Neuronal stem cell (in vitro differentiated cells): ENCODE measurements at regions not wholly inside any gene's neighbourhood (a gene's known extent, or its start where the extent isn't known, plus 50 kb on each side); places are given as distances from the start of the nearest gene placed in this dataset.

ENCODE experiments used
- DNase-seq: peaks from one replicate; pipeline ENCODE4 v3.0.0-alpha.2; 2013; ENCODE audit warnings: low spot score
- H2AFZ ChIP-seq: one replicate; pipeline ENCODE4 v1.6.1; 2013; ENCODE audit warnings: mild to moderate bottlenecking, low read length, inconsistent platforms
- H2AK5ac ChIP-seq: 2 replicates; pipeline ENCODE4 v1.6.1; 2013; ENCODE audit warnings: low read depth, mild to moderate bottlenecking, inconsistent platforms, low read length, moderate library complexity, mixed read lengths
- H2BK120ac ChIP-seq: 2 replicates; pipeline ENCODE4 v1.6.1; 2013; ENCODE audit warnings: low read depth, mild to moderate bottlenecking, inconsistent platforms, low read length, moderate library complexity, mixed read lengths
- H2BK12ac ChIP-seq: one replicate; pipeline ENCODE4 v1.6.1; 2013; ENCODE audit warnings: low read length, inconsistent platforms
- H2BK15ac ChIP-seq: 2 replicates; pipeline ENCODE4 v1.6.1; 2013; ENCODE audit warnings: mild to moderate bottlenecking, low read length, inconsistent platforms, mixed read lengths
- H2BK5ac ChIP-seq: one replicate; pipeline ENCODE4 v1.6.1; 2013; ENCODE audit warnings: inconsistent platforms, mild to moderate bottlenecking, low read length, moderate library complexity
- H3K14ac ChIP-seq: one replicate; pipeline ENCODE4 v1.6.1; 2013; ENCODE audit warnings: low read length, inconsistent platforms
- H3K18ac ChIP-seq: 2 replicates; pipeline ENCODE4 v1.6.1; 2013; ENCODE audit warnings: low read length, inconsistent platforms
- H3K23ac ChIP-seq: 2 replicates; pipeline ENCODE4 v1.6.1; 2013; ENCODE audit warnings: low read depth, mild to moderate bottlenecking, mixed read lengths, low read length, inconsistent platforms; ENCODE audit not compliant: poor library complexity
- H3K27ac ChIP-seq: replicated peaks from 3 replicates; pipeline ENCODE4 v1.5.1; 2013; ENCODE audit warnings: low read length, inconsistent platforms
- H3K27me3 ChIP-seq, 3 experiments: 2 replicates each; pipeline ENCODE4 v1.6.1; 2013; ENCODE audit warnings: low read length in 3 of 3, mild to moderate bottlenecking in 2 of 3, inconsistent platforms in 1 of 3, low read depth in 1 of 3, mixed read lengths in 1 of 3, moderate library complexity in 1 of 3; ENCODE audit not compliant: control insufficient read depth in 3 of 3, insufficient read depth in 3 of 3
- H3K36me3 ChIP-seq, 2 donors: replicated peaks in 1 of 2; 2 replicates each; pipeline ENCODE4 v1.6.1; 2013; ENCODE audit warnings: low read length in 2 of 2; ENCODE audit not compliant: control insufficient read depth in 2 of 2, insufficient read depth in 2 of 2
- H3K4ac ChIP-seq: 2 replicates; pipeline ENCODE4 v1.6.1; 2013; ENCODE audit warnings: inconsistent platforms, mild to moderate bottlenecking, low read length, moderate library complexity
- H3K4me1 ChIP-seq, 2 donors: 1 replicate in 1 of 2; 2 replicates in 1 of 2; pipeline ENCODE4 v1.6.1; 2013; ENCODE audit warnings: low read length in 2 of 2, low read depth in 1 of 2; ENCODE audit not compliant: control insufficient read depth in 2 of 2, insufficient read depth in 1 of 2
- H3K4me2 ChIP-seq: one replicate; pipeline ENCODE4 v1.6.1; 2013; ENCODE audit warnings: mild to moderate bottlenecking, low read length, inconsistent platforms; ENCODE audit not compliant: insufficient read depth, poor library complexity, severe bottlenecking
- H3K4me3 ChIP-seq, 2 donors: 2 replicates each; pipeline ENCODE4 v1.5.1; 2013; ENCODE audit warnings: low read length in 2 of 2, mild to moderate bottlenecking in 2 of 2, inconsistent platforms in 1 of 2, moderate library complexity in 1 of 2
- H3K79me1 ChIP-seq: one replicate; pipeline ENCODE4 v1.6.1; 2013; ENCODE audit warnings: low read depth, mild to moderate bottlenecking, inconsistent platforms, low read length, moderate library complexity
- H3K9ac ChIP-seq: one replicate; pipeline ENCODE4 v1.6.1; 2013; ENCODE audit warnings: mild to moderate bottlenecking, low read depth, low read length, inconsistent platforms; ENCODE audit not compliant: poor library complexity
- H3K9me3 ChIP-seq, 2 donors: replicated peaks in 1 of 2; 2 replicates each; pipeline versions ENCODE3 to v1.6.1; 2013; ENCODE audit warnings: low read length in 2 of 2, mild to moderate bottlenecking in 2 of 2, inconsistent platforms in 1 of 2, low read depth in 1 of 2, mixed read lengths in 1 of 2, moderate library complexity in 1 of 2; ENCODE audit not compliant: control insufficient read depth in 2 of 2, insufficient read depth in 1 of 2
- H4K8ac ChIP-seq: one replicate; pipeline ENCODE4 v1.6.1; 2013; ENCODE audit warnings: low read depth, mild to moderate bottlenecking, inconsistent platforms, low read length, moderate library complexity
- H4K91ac ChIP-seq: one replicate; pipeline ENCODE4 v1.6.1; 2013; ENCODE audit warnings: low read length, low read depth, mild to moderate bottlenecking, inconsistent platforms; ENCODE audit not compliant: poor library complexity
- WGBS, 2 donors: extraction: QIAGEN DNeasy Blood & Tissue Kit; methylation state at CpG; one replicate each; pipeline ENCODE4 v1.1.7; 2013; ENCODE audit warnings: missing lambda C conversion rate in 2 of 2, mixed read lengths in 1 of 2; ENCODE audit not compliant: insufficient read length in 2 of 2, insufficient replicate concordance in 1 of 2; ENCODE audit errors: extremely low coverage in 2 of 2; 5-methylcytosine and 5-hydroxymethylcytosine counted together

GRCh38 chr12:94805749-94806529 lies 155.6 kb upstream of the TMCC3 start:
- H3K4me3 ChIP-seq, result no peak overlapping the region
- H3K36me3 ChIP-seq, result no peaks in the 10 kb centered on the region
- no peak overlapping the region for H3K18ac ChIP-seq
- no peak overlapping the region for H3K4ac ChIP-seq
- H4K8ac ChIP-seq, result no peak overlapping the region
- H2AK5ac ChIP-seq, result no peak overlapping the region
- H2BK15ac ChIP-seq, result no peak overlapping the region
- no peak overlapping the region for H2BK12ac ChIP-seq
- no peaks in the 10 kb centered on the region for H3K79me1 ChIP-seq
- H3K27ac ChIP-seq, result no peak overlapping the region
- peaks cover 0 to 4% of the 10 kb centered on the region in 2 donors for H3K4me1 ChIP-seq
- no peak overlapping the region for H3K23ac ChIP-seq
- no peak overlapping the region for H3K4me2 ChIP-seq
- H3K27me3 ChIP-seq, result no peaks in the 10 kb centered on the region
- no peak overlapping the region for H2BK5ac ChIP-seq
- no peaks in the 10 kb centered on the region for H3K9me3 ChIP-seq
- H3K14ac ChIP-seq, result no peak overlapping the region
- no peak overlapping the region for H4K91ac ChIP-seq
- H2BK120ac ChIP-seq, result no peak overlapping the region
- no peak overlapping the region for H3K9ac ChIP-seq
- WGBS, 2 donors, result 100% methylated on average over 1 of the region's 2 CpGs
- no peak for DNase-seq
- no peak overlapping the region for H2AFZ ChIP-seq

- no peak overlapping the region for H3K18ac ChIP-seq
- no peak overlapping the region for H3K9ac ChIP-seq
- no peak overlapping the region for H3K14ac ChIP-seq
- no peak overlapping the region for H4K8ac ChIP-seq
- H2BK12ac ChIP-seq, result no peak overlapping the region
- no peaks in the 10 kb centered on the region for H3K27me3 ChIP-seq
- H3K27ac ChIP-seq, result no peak overlapping the region
- no peak overlapping the region for H3K4me2 ChIP-seq
- no CpG with 5 or more reads among the region's 4 CpGs for WGBS, 2 donors
- no peak overlapping the region for H2BK120ac ChIP-seq
- H3K79me1 ChIP-seq, result no peaks in the 10 kb centered on the region
- peaks cover 0 to 4% of the 10 kb centered on the region in 2 donors for H3K4me1 ChIP-seq
- H3K36me3 ChIP-seq, result no peaks in the 10 kb centered on the region
- no peak overlapping the region for H2BK15ac ChIP-seq
- no peak overlapping the region for H3K23ac ChIP-seq
- DNase-seq, result no peak
- no peak overlapping the region for H4K91ac ChIP-seq
- no peak overlapping the region for H3K4me3 ChIP-seq
- H3K9me3 ChIP-seq, result no peaks in the 10 kb centered on the region
- no peak overlapping the region for H2BK5ac ChIP-seq
- H3K4ac ChIP-seq, result no peak overlapping the region
- H2AK5ac ChIP-seq, result no peak overlapping the region
- H2AFZ ChIP-seq, result no peak overlapping the region
These were observed 153.6 kb upstream of the TMCC3 start for GRCh38 chr12:94803939-94804338.

- WGBS, 2 donors, result no CpG with 5 or more reads among the region's 3 CpGs
- Histone ChIP-seq H3K4me2 (no peak overlapping the region), H3K18ac (no peak overlapping the region), H4K91ac (no peak overlapping the region), H2BK120ac (no peak overlapping the region), H3K23ac (no peak overlapping the region), H3K27me3 (no peaks in the 10 kb centered on the region), H3K9me3 (no peaks in the 10 kb centered on the region), H4K8ac (no peak overlapping the region), H2AK5ac (no peak overlapping the region), H3K27ac (no peak overlapping the region), H3K36me3 (no peaks in the 10 kb centered on the region), H2AFZ (no peak overlapping the region), H2BK15ac (no peak overlapping the region), H3K4ac (no peak overlapping the region), H3K4me3 (no peak overlapping the region), H3K9ac (no peak overlapping the region), H3K4me1 (peaks cover 0 to 4% of the 10 kb centered on the region in 2 donors), H3K14ac (no peak overlapping the region), H2BK12ac (no peak overlapping the region), H3K79me1 (no peaks in the 10 kb centered on the region), H2BK5ac (no peak overlapping the region)
- no peak for DNase-seq
These were observed 152.4 kb upstream of the TMCC3 start for GRCh38 chr12:94802796-94803195.

GRCh38 chr12:94801745-94802144 lies 151.4 kb upstream of the TMCC3 start:
- Histone ChIP-seq H3K9me3 (no peaks in the 10 kb centered on the region), H2BK120ac (no peak overlapping the region)
- no CpG with 5 or more reads among the region's 4 CpGs for WGBS, 2 donors

More at GRCh38 chr12:94801745-94802144, 151.4 kb upstream of the TMCC3 start:
- Histone ChIP-seq H4K91ac (no peak overlapping the region), H3K14ac (no peak overlapping the region), H4K8ac (no peak overlapping the region), H3K18ac (no peak overlapping the region), H3K79me1 (no peaks in the 10 kb centered on the region), H2AK5ac (no peak overlapping the region), H3K27me3 (no peaks in the 10 kb centered on the region), H2BK12ac (no peak overlapping the region), H3K4me3 (no peak overlapping the region), H3K36me3 (no peaks in the 10 kb centered on the region), H3K9ac (no peak overlapping the region), H3K23ac (no peak overlapping the region), H3K4me2 (no peak overlapping the region), H3K4ac (no peak overlapping the region), H2BK15ac (no peak overlapping the region), H2AFZ (no peak overlapping the region), H3K27ac (no peak overlapping the region), H3K4me1 (peaks cover 0 to 4% of the 10 kb centered on the region in 2 donors), H2BK5ac (no peak overlapping the region)
- DNase-seq, result no peak
